ENCODE measurements at regions not wholly inside any gene's neighbourhood (a gene's known extent, or its start where the extent isn't known, plus 50 kb on each side); places are given as distances from the start of the nearest gene placed in this dataset.

GRCh38 chr4:125511715-125512114, 197.0 kb downstream of the FAT4 start:
- DNase-seq (ENCODE audit: low read depth in 2 of 3, low spot score in 1 of 3), result no peak

DNA sequence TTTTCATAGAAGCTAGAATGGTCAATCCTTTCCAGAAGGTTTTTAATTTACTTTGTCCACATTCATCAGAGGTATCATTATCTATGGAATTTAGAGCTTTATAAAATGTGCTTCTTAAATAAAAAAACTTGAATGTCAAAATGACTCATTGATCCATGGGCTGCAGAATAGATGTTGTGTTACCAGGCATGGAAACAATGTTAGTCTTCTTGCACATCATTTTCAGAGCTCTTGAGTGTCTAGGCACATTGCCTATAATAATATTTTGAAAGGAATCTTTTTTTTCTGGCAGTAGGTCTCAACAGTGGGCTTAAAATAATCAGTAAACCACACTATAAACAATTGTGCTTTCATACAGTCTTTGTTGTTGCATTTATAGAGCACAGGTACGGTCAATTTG, 200.3 kb downstream of the FAT4 start:
- no peak for DNase-seq (ENCODE audit: low read depth in 2 of 3, low spot score in 1 of 3)

GRCh38 chr4:125517831-125518230, 203.1 kb downstream of the FAT4 start:
- no peak for DNase-seq (ENCODE audit: low read depth in 2 of 3, low spot score in 1 of 3)

DNA sequence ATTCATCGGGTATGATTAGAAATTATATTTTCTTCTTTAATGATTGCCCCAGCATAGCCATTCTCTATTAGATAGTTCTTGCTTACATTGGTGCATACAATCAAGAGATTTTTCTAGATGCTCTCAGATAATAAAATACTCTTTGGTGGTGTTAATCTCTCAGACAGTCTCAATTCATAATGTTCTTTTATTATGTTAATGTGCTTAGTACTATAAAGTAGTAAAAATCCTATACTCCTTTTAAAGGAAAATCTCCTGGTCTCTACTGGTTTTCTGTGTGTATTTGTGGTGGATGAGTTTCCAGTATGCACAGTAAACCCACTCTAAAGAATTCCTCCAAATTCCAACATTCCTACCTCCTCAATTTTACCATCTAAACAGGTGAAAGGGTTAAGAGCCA, 203.5 kb downstream of the FAT4 start:
- no peak for DNase-seq (ENCODE audit: low read depth in 2 of 3, low spot score in 1 of 3)

DNA sequence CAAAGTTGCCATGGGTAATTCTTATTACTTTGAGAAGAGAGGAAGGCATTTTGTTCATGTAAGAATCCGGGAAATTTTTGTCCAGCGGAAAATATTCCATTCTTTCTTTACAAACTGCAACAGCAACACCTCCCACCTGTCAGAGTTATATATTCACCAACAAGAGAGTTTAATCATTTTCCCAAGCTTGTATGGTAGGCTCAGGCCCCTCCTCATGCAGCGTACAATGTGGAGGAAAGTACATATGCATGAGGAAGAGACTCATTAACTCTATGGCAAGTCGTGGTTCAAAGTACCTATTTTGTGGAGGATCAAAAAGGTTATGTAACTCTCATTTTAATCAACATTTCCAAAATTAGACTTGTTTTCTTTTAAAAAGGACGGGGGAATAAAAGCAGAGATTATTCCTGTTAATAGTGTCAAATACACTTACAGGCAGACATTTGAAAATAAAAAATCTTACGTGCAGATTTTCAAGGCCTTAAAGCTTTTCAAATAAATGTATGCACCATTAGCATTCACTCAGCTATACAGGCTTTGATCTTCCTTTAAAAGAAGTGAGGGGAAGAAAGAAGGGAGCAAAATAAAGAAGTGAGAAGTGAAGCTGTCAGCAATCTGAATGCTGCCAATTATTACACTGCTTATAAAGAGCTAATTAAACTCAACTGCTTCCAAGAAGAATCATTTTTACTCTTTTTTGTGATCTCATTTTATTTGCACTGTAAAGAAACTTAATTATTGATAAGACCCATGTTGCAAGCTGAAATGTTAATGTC, 204.8 kb downstream of the FAT4 start:
- no peak for DNase-seq (ENCODE audit: low read depth in 2 of 3, low spot score in 1 of 3)

- no peak for DNase-seq (ENCODE audit: low read depth in 2 of 3, low spot score in 1 of 3)
Observed at GRCh38 chr4:125520258-125520990, 205.7 kb downstream of the FAT4 start.

- no peak for DNase-seq (ENCODE audit: low read depth in 2 of 3, low spot score in 1 of 3)
Observed at GRCh38 chr4:125522588-125522987, 207.8 kb downstream of the FAT4 start.

DNA sequence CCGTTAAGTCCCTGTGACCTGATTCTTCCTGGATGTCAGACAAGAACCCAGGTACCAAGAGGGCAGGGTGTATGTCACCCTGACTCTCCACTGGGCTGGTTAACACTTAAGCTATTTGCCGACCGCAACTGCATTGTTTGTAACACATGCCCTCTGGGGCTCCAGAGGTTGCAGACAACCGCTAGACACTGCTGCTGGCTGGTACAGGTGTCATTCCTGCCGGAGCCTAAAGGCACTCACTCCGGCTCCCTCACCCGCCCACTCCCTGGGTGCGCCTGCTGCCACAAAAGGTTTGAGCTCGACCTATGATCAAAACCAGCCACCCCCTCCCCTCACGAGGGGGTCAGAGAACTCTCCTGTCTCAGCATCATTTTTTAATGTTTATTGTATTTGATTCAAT, 208.2 kb downstream of the FAT4 start:
- no peak for DNase-seq (ENCODE audit: low read depth in 2 of 3, low spot score in 1 of 3)

DNA sequence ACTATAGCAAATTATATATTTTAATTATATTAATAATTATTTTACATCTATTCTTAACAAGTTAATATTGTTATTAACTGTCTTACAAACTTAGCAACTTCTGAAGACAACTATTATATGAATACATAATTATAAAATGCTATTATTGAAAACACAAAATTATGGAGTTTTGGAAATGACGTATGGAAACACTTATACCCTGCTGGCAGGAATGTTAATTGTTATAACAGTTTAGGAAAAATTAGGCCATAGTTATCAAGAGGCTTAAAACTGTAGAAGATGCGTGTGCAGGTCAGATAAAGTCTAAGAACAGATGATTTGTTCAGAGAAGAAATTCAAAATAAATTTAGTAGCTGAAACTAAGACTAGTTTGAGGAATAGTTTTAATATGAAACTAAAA, 211.7 kb downstream of the FAT4 start:
- no peak for DNase-seq (ENCODE audit: low read depth in 2 of 3, low spot score in 1 of 3)

DNA sequence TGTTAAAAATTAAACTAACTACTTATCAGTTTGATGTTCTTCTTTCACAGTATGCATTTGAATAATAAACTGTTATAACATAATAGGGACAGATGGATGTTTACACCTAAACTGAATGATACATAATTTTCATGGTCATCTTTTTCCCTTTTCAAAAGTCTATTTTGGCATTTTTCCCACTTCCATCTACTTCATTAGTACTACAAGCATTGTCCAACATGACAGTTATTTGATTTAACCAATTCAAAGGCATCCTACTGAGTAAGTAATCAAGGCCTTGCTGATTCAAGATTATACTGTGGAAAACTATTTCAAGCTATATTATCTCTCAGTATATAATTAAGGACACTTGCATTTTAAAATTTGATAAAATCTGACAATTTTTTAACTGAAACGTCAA, 212.9 kb downstream of the FAT4 start:
- no peak for DNase-seq (ENCODE audit: low read depth in 2 of 3, low spot score in 1 of 3)

- no peak for DNase-seq (ENCODE audit: low read depth in 2 of 3, low spot score in 1 of 3)
Observed at GRCh38 chr4:125529071-125529470, 214.3 kb downstream of the FAT4 start.

- DNase-seq (ENCODE audit: low read depth in 2 of 3, low spot score in 1 of 3), result no peak
Observed at GRCh38 chr4:125538670-125539069, 223.9 kb downstream of the FAT4 start.

DNA sequence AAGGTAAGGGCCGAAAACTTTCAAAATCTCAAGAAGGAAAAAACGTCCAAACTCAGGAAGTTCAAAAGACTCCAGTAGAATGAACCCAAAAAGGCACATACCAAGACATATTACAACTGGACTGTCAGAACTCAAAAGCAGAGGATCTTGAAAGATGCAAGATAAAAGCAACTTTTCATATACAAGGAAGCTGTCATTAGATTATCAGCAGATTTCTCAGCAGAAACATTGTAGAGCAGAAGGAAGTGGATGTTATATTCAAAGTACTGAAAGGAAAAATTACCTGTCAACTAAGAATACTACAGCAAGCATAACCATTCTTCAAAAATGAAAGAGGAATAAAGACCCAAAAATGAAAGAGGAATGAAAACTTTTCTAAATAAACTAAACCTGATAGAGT, 224.9 kb downstream of the FAT4 start:
- no peak for DNase-seq (ENCODE audit: low read depth in 2 of 3, low spot score in 1 of 3)

GRCh38 chr4:125541836-125542385, 227.2 kb downstream of the FAT4 start:
- DNase-seq (ENCODE audit: low read depth in 2 of 3, low spot score in 1 of 3), result no peak

DNA sequence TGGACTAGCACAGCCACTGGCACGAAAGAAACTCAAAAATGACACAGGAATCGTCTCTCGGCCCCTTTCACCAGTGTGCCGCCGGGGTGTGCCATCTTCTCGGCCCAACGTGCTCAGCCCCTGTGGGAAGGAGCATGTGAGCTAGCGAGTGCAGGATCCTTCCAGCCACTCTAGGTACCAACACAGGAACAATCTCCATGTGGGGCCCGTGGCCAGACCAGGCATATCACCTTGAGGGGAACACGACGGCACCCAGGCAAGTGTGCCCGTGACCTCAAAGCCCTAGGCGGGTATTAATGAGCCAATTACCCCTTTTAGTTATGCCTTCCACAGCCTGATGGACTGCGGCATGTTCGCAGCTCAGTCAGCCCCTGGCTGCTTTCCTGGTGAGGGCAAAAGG, 231.5 kb downstream of the FAT4 start:
- DNase-seq (ENCODE audit: low read depth in 2 of 3, low spot score in 1 of 3), result no peak

- no peak for DNase-seq (ENCODE audit: low read depth in 2 of 3, low spot score in 1 of 3)
Observed at GRCh38 chr4:125547836-125548235, 233.1 kb downstream of the FAT4 start.

- DNase-seq (ENCODE audit: low read depth in 2 of 3, low spot score in 1 of 3), result no peak
Observed at GRCh38 chr4:125550769-125551168, 236.0 kb downstream of the FAT4 start.

GRCh38 chr4:125551466-125551865, 236.7 kb downstream of the FAT4 start:
- no peak for DNase-seq (ENCODE audit: low read depth in 2 of 3, low spot score in 1 of 3)

GRCh38 chr4:125551967-125552366, 237.2 kb downstream of the FAT4 start:
- no peak for DNase-seq (ENCODE audit: low read depth in 2 of 3, low spot score in 1 of 3)

- no peak for DNase-seq (ENCODE audit: low read depth in 2 of 3, low spot score in 1 of 3)
Observed at GRCh38 chr4:125572601-125573000, 257.8 kb downstream of the FAT4 start.

- no peak for DNase-seq (ENCODE audit: low read depth in 2 of 3, low spot score in 1 of 3)
Observed at GRCh38 chr4:125573368-125573767, 258.6 kb downstream of the FAT4 start.

DNA sequence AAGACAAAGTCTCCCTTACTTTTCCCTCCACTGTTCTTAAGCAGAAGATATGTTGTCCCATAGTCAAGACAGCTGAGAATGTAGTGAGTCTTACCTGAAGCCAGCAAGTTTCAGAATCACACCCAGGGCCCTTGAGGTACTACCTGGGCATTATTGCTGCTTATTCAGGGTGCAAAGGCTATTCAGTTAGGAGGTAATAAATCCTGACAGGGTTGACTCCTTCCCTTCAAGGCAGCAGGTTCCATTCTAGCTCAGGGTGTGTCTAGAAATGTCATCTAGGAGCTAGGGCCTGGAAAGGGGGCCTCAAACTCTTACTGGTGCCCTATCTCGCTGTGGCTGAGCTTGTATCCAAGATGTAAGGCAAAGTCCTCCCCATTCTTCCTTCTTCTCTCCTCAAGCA, 259.0 kb downstream of the FAT4 start:
- no peak for DNase-seq (ENCODE audit: low read depth in 2 of 3, low spot score in 1 of 3)

All from stimulated activated CD4-positive, alpha-beta T cell treated with anti-CD3 and anti-CD28 coated beads, Interleukin-12 subunit alpha, Interleukin-12 subunit beta, amount 100 ng/mL, for 48 hours (primary cell).